NCI-H1048 (cell line): ENCODE measurements at regions not wholly inside any gene's neighbourhood (a gene's known extent, or its start where the extent isn't known, plus 50 kb on each side); places are given as distances from the start of the nearest gene placed in this dataset.
A peak's percentile ranks its signal among the peaks of the same experiment; 100 is the strongest.
"Not testable (repeated sequence)": the region's sequence is repeated elsewhere in the genome, so short reads cannot be mapped to it uniquely, and the experiment has no call there.

ENCODE experiments used
- DNase-seq: peaks from one replicate; lab custom pipeline; 2025; lab: John Stamatoyannopoulos, UW

- DNase-seq, result no peak
Measured at GRCh38 chr3:66808891-66809594, 189.1 kb upstream of the KBTBD8 start.

- DNase-seq, result no peak
Measured at GRCh38 chr3:66809595-66809958, 188.5 kb upstream of the KBTBD8 start.

GRCh38 chr3:66812136-66812535 is 186.0 kb upstream of the KBTBD8 start:
- DNase-seq, result no peak

GRCh38 chr3:66812741-66813140 is 185.4 kb upstream of the KBTBD8 start:
- DNase-seq, result no peak

- DNase-seq, result peak; percentile 14
Measured at GRCh38 chr3:66816090-66816761, 181.9 kb upstream of the KBTBD8 start.

- no peak for DNase-seq
Measured at GRCh38 chr3:66817951-66818557, 180.1 kb upstream of the KBTBD8 start.

- no peak for DNase-seq
Measured at GRCh38 chr3:66819993-66820501, 178.1 kb upstream of the KBTBD8 start.

- DNase-seq, result peak; percentile 45
Measured at GRCh38 chr3:66822186-66823008, 175.7 kb upstream of the KBTBD8 start.

- DNase-seq, result no peak
Measured at GRCh38 chr3:66823009-66823397, 175.1 kb upstream of the KBTBD8 start.

GRCh38 chr3:66823532-66823931 is 174.6 kb upstream of the KBTBD8 start:
- no peak for DNase-seq

GRCh38 chr3:66825375-66825774 is 172.7 kb upstream of the KBTBD8 start:
- no peak for DNase-seq

GRCh38 chr3:66827726-66828125 is 170.4 kb upstream of the KBTBD8 start:
- no peak for DNase-seq

- no peak for DNase-seq
Measured at GRCh38 chr3:66828303-66828702, 169.8 kb upstream of the KBTBD8 start.

GRCh38 chr3:66830301-66830700 is 167.8 kb upstream of the KBTBD8 start:
- DNase-seq, result no peak

- no peak for DNase-seq
Measured at GRCh38 chr3:66831931-66832330, 166.2 kb upstream of the KBTBD8 start.

GRCh38 chr3:66836363-66837152 is 161.5 kb upstream of the KBTBD8 start:
- DNase-seq, result no peak

GRCh38 chr3:66838704-66839103 is 159.4 kb upstream of the KBTBD8 start:
- DNase-seq, result no peak

- DNase-seq, result no peak
Measured at GRCh38 chr3:66839508-66839907, 158.6 kb upstream of the KBTBD8 start.

GRCh38 chr3:66842761-66843464 is 155.2 kb upstream of the KBTBD8 start:
- not testable (repeated sequence) for DNase-seq

GRCh38 chr3:66851894-66852613 is 146.1 kb upstream of the KBTBD8 start:
- DNase-seq, result no peak
